OCI-LY1 (cell line): ENCODE measurements at regions not wholly inside any gene's neighbourhood (a gene's known extent, or its start where the extent isn't known, plus 50 kb on each side); places are given as distances from the start of the nearest gene placed in this dataset.

Experiments used
- CTCF ChIP-seq: fragments of 200-600 bp; sonication (generic), shearing (Covaris generic); IDR thresholded peaks from 2 replicates; pipeline ENCODE4 v1.5.1; 2017; ENCODE audit warnings: mild to moderate bottlenecking, antibody characterized with exemption, low read length, moderate library complexity, mixed read lengths
- EZH2 ChIP-seq: fragments of 200-600 bp; sonication (generic), shearing (Covaris generic); IDR thresholded peaks from 2 replicates; pipeline ENCODE4 v1.8.0; 2017; ENCODE audit warnings: borderline replicate concordance, mixed run types, mild to moderate bottlenecking, antibody characterized with exemption, low read length, moderate library complexity, mixed read lengths

- TF ChIP-seq CTCF (no peak), EZH2 (no peak)
Measured at GRCh38 chr14:86570371-86570770, 1040.4 kb downstream of the FLRT2 start.
